ENCODE measurements at regions not wholly inside any gene's neighbourhood (a gene's known extent, or its start where the extent isn't known, plus 50 kb on each side); places are given as distances from the start of the nearest gene placed in this dataset.
"Not testable (repeated sequence)": the region's sequence is repeated elsewhere in the genome, so short reads cannot be mapped to it uniquely, and the experiment has no call there.

DNA sequence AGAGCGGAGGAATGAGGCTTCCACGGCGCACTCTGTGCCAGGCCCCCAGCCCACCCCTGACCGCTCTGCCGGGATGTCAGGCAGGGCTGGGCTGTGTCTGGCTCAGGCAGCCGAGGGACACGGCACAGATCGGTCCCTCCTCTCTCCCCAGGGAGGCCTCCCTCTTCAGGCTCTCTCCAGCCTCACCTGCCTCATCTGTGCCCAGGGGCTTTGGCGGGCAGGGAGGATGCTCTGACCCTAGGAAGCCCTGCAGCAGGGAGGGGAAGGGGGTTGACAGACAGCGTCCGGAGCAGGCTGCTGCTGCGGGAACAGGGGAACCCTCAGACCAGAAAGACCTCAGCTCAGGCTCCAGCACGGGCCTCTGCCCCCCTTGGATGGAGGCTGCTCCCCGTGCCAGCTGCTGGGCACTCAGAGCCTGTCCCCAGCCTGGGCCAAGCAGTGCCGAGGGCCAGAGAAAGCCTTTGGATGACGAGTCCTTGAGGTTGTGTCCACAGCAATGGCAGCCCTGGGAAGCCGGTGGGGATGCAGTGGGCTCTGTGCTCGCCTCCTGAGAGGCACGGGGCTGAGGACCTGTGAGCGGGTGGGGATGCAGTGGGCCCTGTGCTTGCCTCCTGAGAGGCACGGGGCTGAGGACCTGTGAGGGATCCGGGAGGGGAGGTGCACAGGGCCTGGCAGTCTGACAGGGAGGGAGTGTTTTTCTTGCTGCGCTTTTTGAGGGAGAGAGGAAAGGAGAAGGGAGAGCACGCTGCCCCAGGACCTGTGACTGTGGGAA, 66.9 kb downstream of the FOXL3 start:
- no peak for DNase-seq

GRCh38 chr7:357531-358209, 67.7 kb downstream of the FOXL3 start:
- DNase-seq = no peak

- no peak for DNase-seq
Measured at GRCh38 chr7:358352-358751, 68.4 kb downstream of the FOXL3 start.

DNA sequence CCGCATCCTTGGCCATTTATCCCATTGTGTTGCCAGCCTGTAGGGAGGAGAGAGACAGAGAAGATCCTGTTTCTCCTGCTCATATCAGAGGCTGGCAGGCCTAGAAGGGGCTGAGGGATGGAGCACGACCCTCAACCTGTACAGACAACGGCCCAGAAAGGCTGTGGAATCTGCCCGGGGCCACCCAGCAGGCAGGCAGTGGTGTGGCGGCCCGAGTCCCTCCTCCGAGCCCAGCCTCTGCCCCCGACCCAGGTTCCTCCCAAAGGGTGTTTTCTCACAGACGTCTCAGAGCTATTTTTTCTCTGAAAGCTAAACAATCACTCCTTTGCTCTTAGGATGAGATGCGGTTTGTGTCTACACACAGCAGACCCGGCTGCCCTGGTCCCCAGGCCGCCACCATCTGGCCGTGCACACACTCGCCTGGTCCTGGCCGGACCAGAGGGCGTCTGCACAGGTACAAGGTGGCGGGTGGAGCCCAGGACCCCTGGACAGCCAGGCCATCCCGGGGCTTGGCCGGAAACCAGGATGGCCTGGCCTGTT, 69.3 kb downstream of the FOXL3 start:
- no peak for DNase-seq

- peak in 1 of 2 experiments; percentile 32 for DNase-seq
Measured at GRCh38 chr7:359766-360361, 69.9 kb downstream of the FOXL3 start.

GRCh38 chr7:360454-361100, 70.6 kb downstream of the FOXL3 start:
- DNase-seq = peak; percentile 59 to 66

DNA sequence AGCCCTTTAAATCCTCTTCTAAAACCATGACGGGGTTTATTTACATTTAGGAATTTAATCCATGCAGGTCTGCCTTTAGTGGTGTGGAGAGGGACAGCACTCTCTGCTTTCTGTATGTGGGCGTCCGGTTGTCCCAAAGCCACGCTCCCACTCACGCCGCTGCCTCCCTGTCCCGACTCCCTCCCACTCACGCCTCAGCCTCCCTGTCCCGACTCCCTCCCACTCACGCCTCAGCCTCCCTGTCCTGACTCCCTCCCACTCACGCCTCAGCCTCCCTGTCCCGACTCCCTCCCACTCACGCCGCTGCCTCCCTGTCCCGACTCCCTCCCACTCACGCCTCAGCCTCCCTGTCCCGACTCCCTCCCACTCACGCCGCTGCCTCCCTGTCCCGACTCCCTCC, 71.2 kb downstream of the FOXL3 start:
- DNase-seq = not testable (repeated sequence)

DNA sequence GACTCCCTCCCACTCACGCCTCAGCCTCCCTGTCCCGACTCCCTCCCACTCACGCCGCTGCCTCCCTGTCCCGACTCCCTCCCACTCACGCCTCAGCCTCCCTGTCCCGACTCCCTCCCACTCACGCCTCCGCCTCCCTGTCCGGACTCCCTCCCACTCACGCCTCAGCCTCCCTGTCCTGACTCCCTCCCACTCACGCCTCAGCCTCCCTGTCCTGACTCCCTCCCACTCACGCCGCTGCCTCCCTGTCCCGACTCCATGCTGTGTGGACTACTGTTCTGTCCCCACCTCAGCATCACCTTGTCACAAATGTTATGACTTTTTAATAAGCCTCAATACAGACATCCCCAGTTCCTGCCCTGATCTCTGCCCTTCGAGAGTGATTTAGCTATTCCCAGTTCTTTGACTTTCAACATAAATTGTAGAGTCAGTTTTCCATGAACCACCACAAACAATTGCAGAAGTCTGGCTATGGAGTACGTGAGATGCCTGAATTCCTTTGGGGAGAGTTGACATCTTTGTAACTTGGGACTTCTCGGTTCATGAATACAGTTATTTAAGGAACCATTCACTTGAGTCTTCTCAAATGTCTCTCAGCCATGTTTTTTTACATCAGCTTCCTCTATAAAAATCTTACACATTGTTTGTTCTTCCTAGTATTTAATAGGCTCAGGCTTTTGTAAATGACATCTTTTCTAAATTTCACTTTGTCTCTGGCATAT, 71.9 kb downstream of the FOXL3 start:
- no peak for DNase-seq

DNA sequence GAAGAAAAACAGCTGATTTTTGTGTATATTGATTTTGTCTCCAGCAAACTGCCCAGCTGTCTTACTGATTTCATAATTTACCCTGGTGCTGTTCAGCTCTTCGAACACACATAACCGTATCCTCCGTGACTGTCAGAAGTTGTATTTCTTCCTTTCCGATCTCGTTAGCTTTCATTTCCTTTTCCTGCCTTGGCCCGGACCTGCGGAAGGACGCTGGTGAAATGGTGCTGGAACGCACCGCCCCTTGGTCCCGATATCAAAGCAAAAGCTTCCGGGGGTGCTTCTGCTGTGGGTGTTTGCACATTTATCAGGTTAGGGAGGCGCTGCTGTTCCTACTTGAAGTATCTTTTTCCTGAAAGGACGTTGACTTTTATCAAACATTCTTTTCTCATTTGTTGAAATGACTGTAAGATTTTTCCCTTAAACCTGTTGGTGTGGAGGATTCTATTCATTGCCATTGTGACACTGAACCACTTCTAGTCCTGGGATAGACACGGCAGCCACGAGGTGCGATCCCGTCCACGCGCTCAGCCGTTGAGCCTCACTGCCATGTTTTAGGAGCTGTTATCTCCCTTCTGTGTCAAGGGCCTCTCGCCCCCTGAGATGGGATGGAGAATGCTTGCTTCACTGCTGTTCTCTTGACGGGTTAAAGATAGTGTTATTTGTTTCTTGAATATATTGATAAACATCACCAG, 72.6 kb downstream of the FOXL3 start:
- DNase-seq = peak in 1 of 2 experiments; percentile 49

- no peak for DNase-seq
Measured at GRCh38 chr7:363626-364025, 73.7 kb downstream of the FOXL3 start.

- no peak for DNase-seq
Measured at GRCh38 chr7:364536-364935, 74.6 kb downstream of the FOXL3 start.

GRCh38 chr7:365593-365992, 75.6 kb downstream of the FOXL3 start:
- no peak for DNase-seq

- no peak for DNase-seq
Measured at GRCh38 chr7:366161-366803, 76.3 kb downstream of the FOXL3 start.

DNA sequence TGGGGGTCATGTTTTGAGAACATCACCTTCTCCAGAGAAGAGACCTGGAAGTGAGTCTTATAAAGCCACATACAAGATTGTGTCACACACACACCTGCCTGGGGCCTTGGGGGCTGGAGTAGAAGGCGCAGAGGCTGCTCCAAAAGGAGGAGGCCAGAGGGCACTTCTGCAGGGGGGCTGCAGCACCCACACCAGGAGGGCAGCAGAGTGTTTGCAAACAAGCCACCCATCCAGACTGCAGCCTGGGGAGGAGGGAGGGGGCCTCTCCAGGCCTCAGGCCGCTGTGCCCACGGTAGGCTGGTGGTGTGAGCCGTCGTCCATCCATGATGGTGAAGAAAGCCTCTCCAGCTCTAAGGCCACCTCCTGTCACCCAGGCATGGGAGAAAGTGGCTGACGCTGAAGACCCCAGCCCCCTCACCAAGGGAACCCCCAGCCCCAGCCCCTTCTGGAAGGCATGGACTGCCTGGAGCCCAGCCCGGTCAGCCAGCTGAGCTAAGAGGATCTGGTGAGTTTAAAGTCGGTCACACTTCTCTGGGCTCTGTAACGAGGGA, 77.5 kb downstream of the FOXL3 start:
- DNase-seq = no peak

DNA sequence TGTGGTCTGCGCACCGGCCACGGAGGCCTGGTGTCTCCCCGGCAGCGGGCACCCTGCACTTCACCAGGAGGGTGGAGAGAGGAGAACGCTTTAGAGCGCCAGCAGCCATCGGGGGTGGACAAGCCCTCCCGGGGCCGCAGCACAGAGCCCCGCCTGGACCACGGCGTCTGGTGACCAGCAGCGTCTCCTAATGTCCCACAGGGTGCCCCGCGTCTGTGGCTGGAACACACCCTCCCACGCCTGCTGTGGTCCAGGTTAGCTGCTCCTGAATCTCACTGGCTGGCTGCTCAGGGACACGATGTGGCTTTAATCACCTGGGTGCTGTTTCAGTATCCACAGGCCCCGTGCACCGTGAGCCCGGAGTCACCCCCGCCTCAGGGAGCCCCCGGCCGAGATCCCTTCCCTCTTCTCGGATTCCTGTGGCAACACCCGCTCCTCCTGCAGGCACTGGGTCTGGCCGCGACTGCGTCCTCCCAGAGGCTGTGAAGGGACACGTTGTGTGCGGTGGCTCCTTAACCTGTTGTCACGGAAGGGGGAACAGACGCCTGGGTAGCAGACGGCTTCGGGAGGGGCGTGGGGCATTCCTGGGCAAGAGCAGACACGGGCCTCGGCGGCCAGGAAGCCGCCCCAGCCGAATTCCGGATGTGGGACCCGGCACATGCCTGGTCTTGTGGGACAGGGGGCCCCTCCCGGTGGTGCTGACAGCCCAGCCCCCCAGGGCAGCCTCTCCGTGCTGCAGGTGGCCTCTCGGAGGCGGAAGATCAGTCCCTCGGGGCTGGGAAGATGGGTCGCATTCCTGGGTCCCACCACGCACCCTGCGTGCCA, 78.9 kb downstream of the FOXL3 start:
- DNase-seq = no peak

DNA sequence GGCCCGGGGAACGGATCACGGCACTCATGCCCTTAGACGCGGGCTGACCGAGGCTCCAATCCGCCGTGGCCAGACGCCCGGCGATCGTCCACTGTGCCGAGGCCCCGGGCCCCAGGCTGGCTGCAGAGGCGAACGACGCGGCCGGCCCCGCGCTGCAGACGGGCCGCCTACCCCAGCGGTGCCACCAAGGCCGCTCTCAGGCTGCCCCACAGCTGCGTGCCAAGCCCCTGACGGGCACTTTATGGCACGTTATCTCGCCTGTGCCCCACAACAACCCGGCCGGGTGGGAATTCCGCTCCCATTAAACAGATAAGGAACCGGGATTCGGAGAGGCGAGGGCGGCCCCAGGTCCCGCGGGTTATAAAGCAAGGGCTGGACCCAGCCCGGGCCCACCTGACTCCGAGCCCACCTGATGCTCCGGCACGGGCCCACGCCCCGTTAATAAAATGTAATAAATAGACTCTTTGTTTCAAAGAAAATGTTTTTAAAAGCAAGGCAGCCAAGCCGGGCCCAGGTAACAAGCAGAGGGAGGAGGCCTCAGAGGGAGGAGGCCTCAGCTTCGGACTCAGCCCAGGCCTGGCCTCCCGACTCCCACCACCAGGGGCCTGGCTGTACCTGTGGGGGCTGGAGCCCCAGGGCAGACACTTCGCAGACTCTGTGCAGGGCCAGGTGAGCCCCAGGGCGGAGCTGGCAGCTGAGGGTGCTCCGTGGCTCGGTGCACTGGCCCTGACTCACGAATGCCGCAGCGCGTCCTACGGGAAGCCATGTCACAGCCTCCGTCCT, 79.7 kb downstream of the FOXL3 start:
- DNase-seq = no peak

DNA sequence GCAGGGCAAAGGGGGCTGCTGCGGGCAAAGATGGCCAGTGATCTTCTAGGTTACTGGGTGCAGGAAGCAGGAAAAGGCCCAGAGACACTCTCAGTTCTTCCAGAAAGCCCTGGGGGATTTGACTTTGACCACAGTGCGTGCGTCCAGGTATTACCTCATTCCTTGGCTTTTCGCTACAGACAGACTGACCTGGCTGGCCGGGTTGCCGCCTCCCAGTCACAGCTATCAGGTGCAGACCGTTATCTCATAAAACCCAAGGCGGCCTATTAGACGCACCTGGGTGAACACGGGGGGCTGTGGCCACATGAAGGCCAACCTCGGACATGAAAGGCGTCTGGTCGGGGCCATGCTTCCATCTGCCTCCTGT, 80.3 kb downstream of the FOXL3 start:
- DNase-seq = no peak

DNA sequence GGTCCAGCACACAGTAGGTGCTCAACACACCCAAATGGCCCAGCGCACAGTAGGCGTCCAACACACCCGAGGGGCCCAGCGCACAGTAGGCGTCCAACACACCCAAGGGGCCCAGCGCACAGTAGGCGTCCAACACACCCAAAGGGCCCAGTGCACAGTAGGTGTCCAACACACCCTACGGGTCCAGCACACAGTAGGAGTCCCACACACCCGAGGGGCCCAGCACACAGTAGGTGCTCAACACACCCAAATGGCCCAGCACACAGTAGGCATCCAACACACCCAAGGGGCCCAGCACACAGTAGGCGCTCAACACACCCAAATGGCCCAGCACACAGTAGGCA, 80.8 kb downstream of the FOXL3 start:
- no peak for DNase-seq

DNA sequence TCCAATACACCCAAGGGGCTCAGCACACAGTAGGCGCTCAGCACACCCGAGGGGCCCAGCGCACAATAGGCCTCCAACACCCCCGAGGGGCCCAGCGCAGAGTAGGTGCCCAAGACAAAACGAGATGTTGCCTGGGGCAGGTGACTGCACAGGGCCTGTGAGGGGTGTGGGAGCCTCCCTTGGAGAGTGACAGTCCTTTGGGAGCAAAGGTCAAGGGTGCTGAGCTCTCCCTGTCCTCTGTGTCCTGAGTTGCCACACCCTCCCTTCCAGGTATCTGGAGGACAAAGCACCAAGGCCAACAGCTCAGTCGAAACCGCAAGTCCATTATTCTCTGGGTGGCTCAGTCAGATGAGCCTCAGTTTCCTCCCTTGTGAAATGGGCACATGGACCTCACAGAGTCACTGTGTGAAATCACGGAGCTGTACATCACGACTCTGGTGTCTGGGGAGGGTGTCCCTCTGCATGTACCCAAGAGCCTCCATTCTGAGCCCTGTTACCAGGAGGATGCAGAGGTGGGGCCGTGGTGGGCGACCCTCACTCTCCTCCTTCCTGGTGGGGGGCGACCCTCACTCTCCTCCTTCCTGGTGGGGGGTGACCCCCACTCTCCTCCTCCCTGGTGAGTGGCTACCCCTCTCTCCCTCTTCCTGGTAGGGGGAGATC, 81.3 kb downstream of the FOXL3 start:
- no peak for DNase-seq
